ENCODE measurements at regions not wholly inside any gene's neighbourhood (a gene's known extent, or its start where the extent isn't known, plus 50 kb on each side); places are given as distances from the start of the nearest gene placed in this dataset.

- Histone ChIP-seq H3K9ac (ENCODE audit: insufficient read depth, low read depth, low read length) (no peak overlapping the region), H3K36me3 (replicated peaks in 1 of 2; ENCODE audit: control insufficient read depth in 1 of 2, insufficient read depth in 2 of 2, low read length in 2 of 2) (no peaks in the 10 kb centered on the region), H4K20me1 (ENCODE audit: insufficient read depth, low read length) (no peaks in the 10 kb centered on the region), H3K27ac (ENCODE audit: extremely low read length, insufficient read depth, low read length) (peak overlapping the region; percentile 81), H3K27me3 (ENCODE audit: control insufficient read depth in 1 of 2, insufficient read depth in 2 of 2, low read length in 2 of 2) (no peaks in the 10 kb centered on the region), H3K4me2 (ENCODE audit: low read depth, low read length) (peak overlapping the region; percentile 41), H3K79me2 (ENCODE audit: insufficient read depth, low read length) (no peaks in the 10 kb centered on the region), H3K4me3 (replicated peaks in 1 of 3; ENCODE audit: insufficient read depth in 1 of 3, low read depth in 2 of 3, low read length in 3 of 3) (no peak overlapping the region; a peak in 1 of 6 replicates), H3K4me1 (ENCODE audit: insufficient read depth, low read length) (peaks cover 50% of the 10 kb centered on the region), H3K9me3 (ENCODE audit: low read length) (peaks cover 11% of the 10 kb centered on the region), H2AFZ (ENCODE audit: low read length) (no peak overlapping the region)
- ChIA-PET POLR2A (no interaction called here), CTCF (ENCODE audit: low intra/inter-chr PET ratio, low total read pairs) (no interaction called here)
- ATAC-seq: peak; percentile 99
- DNase-seq (ENCODE audit: low spot score): peak; percentile 81
- 17% methylated on average over 4 of the region's 4 CpGs for WGBS (ENCODE audit: low lambda C conversion rate)
- in situ Hi-C loops (cut with HindIII; ENCODE audit: extremely low pct_ligation_motif_present, low pct_unique_long_range_greater_than_20kb) (no loop called here), intact Hi-C loops (cut with micrococcal nuclease; ENCODE audit: unreplicated experiment) (loop anchor here (2.0 kb wide), 1 partner anchor 57 kb away; no protein-coding TSS in a partner anchor)
- BruUV-seq (replicated peaks): no TSS peak
- peak; percentile 94 for FAIRE-seq
- TF ChIP-seq GPN1 (CRISPR knock-in tag; IDR thresholded peaks at IDR 0.05; ENCODE audit: borderline replicate concordance) (no peak), SNAI1 (CRISPR knock-in tag; IDR thresholded peaks at IDR 0.05; ENCODE audit: borderline replicate concordance) (no peak), SUZ12 (IDR thresholded peaks at IDR 0.05; ENCODE audit: low read depth, low read length) (no peak), TFDP1 (CRISPR knock-in tag; IDR thresholded peaks at IDR 0.05; ENCODE audit: borderline replicate concordance) (peak; percentile 21; the same call in 1 of the 2 replicates), ZEB1 (IDR thresholded peaks at IDR 0.05; ENCODE audit: insufficient replicate concordance, low read depth) (no peak), AHDC1 (CRISPR knock-in tag; IDR thresholded peaks at IDR 0.05; ENCODE audit: borderline replicate concordance) (peak; percentile 100), TFDP2 (CRISPR knock-in tag; IDR thresholded peaks at IDR 0.05) (0 out of 2 replicates have a peak, but pooled peaks have one; percentile 56), PRMT3 (CRISPR knock-in tag; IDR thresholded peaks at IDR 0.05; ENCODE audit: borderline replicate concordance, low read depth) (no peak), ZNF572 (CRISPR knock-in tag; IDR thresholded peaks at IDR 0.05) (0 out of 2 replicates have a peak, but pooled peaks have one; percentile 23), ZSCAN12 (CRISPR knock-in tag; IDR thresholded peaks at IDR 0.05) (no peak), ZNF280B (CRISPR knock-in tag; IDR thresholded peaks at IDR 0.05; ENCODE audit: borderline replicate concordance) (no peak), SRSF1 (optimal IDR thresholded peaks at IDR 0.05; ENCODE audit: low read depth, low read length) (no peak)
- TF ChIP-seq, protein P1, sequence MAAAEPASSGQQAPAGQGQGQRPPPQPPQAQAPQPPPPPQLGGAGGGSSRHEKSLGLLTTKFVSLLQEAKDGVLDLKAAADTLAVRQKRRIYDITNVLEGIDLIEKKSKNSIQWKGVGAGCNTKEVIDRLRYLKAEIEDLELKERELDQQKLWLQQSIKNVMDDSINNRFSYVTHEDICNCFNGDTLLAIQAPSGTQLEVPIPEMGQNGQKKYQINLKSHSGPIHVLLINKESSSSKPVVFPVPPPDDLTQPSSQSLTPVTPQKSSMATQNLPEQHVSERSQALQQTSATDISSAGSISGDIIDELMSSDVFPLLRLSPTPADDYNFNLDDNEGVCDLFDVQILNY (CRISPR knock-in tag; conservative IDR thresholded peaks at IDR 0.05): no peak
Observed at GRCh38 chr5:158461240-158461854, 602.4 kb upstream of the CLINT1 start.
